GM21576 (cell line): ENCODE measurements at regions not wholly inside any gene's neighbourhood (a gene's known extent, or its start where the extent isn't known, plus 50 kb on each side); places are given as distances from the start of the nearest gene placed in this dataset.

Experiments
- ATAC-seq: cut with Tn5 transposase; IDR thresholded peaks from one replicate; pipeline ENCODE4 v1.9.1; 2021; ENCODE audit warnings: mild to moderate bottlenecking, moderate library complexity; ENCODE audit not compliant: unreplicated experiment

- ATAC-seq = no peak
These were observed 604.0 kb upstream of the SALL1 start for GRCh38 chr16:51755039-51755501.

- ATAC-seq = no peak
These were observed 602.5 kb upstream of the SALL1 start for GRCh38 chr16:51753467-51754127.

GRCh38 chr16:51752438-51752995, 601.4 kb upstream of the SALL1 start:
- ATAC-seq = no peak

GRCh38 chr16:51747329-51747728, 596.3 kb upstream of the SALL1 start:
- ATAC-seq = no peak

- no peak for ATAC-seq
These were observed 583.1 kb upstream of the SALL1 start for GRCh38 chr16:51734220-51734619.

- no peak for ATAC-seq
These were observed 582.1 kb upstream of the SALL1 start for GRCh38 chr16:51733181-51733580.

- ATAC-seq = no peak
These were observed 580.1 kb upstream of the SALL1 start for GRCh38 chr16:51731160-51731559.

- ATAC-seq = no peak
These were observed 572.1 kb upstream of the SALL1 start for GRCh38 chr16:51723036-51723724.

- ATAC-seq = no peak
These were observed 571.4 kb upstream of the SALL1 start for GRCh38 chr16:51722467-51722866.

- ATAC-seq = no peak
These were observed 568.3 kb upstream of the SALL1 start for GRCh38 chr16:51719376-51719775.

- ATAC-seq = no peak
These were observed 565.1 kb upstream of the SALL1 start for GRCh38 chr16:51716195-51716594.

- no peak for ATAC-seq
These were observed 562.4 kb upstream of the SALL1 start for GRCh38 chr16:51713502-51713901.

GRCh38 chr16:51710905-51711563, 560.0 kb upstream of the SALL1 start:
- ATAC-seq = no peak

- no peak for ATAC-seq
These were observed 559.1 kb upstream of the SALL1 start for GRCh38 chr16:51710186-51710585.

- ATAC-seq = no peak
These were observed 557.8 kb upstream of the SALL1 start for GRCh38 chr16:51708861-51709260.

- no peak for ATAC-seq
These were observed 556.6 kb upstream of the SALL1 start for GRCh38 chr16:51707666-51708065.

GRCh38 chr16:51705142-51705541, 554.1 kb upstream of the SALL1 start:
- no peak for ATAC-seq

GRCh38 chr16:51701025-51701424, 550.0 kb upstream of the SALL1 start:
- no peak for ATAC-seq

- ATAC-seq = no peak
These were observed 548.8 kb upstream of the SALL1 start for GRCh38 chr16:51699686-51700396.

GRCh38 chr16:51698647-51699046, 547.6 kb upstream of the SALL1 start:
- no peak for ATAC-seq

GRCh38 chr16:51697454-51697853, 546.4 kb upstream of the SALL1 start:
- no peak for ATAC-seq
